ENCODE measurements at regions not wholly inside any gene's neighbourhood (a gene's known extent, or its start where the extent isn't known, plus 50 kb on each side); places are given as distances from the start of the nearest gene placed in this dataset.
A peak's percentile ranks its signal among the peaks of the same experiment; 100 is the strongest.

DNA sequence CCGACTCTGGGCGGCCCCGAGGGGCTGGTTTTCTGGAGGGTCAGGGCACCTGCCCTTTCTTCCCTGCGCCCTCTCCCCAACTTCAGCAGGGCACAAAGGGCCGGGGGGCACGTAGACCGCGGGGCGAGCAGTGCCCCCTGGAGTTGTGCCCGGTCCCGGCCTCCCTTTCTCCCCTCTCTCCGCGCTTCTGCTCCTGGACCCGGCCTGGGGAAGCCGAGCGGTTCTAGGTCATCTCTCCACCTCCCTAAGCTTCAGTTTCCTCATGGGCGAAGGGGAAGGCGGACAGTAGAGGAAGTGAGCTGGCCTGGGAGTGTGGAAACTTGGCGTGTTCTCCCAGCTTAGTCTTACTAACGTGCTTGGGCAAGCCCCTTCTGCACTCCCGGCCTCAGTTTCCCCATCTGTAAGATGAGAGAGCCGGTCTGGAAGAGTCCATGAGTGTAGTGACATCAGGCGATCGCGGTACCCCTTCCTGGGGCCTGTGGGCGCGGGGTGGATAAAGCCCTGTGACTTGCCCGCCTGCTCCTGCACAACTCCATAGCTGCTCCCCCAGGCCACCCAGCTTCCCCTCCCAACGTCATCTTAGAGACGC lies 158.6 kb upstream of the PARP11 start:
- TF ChIP-seq, protein P1, sequence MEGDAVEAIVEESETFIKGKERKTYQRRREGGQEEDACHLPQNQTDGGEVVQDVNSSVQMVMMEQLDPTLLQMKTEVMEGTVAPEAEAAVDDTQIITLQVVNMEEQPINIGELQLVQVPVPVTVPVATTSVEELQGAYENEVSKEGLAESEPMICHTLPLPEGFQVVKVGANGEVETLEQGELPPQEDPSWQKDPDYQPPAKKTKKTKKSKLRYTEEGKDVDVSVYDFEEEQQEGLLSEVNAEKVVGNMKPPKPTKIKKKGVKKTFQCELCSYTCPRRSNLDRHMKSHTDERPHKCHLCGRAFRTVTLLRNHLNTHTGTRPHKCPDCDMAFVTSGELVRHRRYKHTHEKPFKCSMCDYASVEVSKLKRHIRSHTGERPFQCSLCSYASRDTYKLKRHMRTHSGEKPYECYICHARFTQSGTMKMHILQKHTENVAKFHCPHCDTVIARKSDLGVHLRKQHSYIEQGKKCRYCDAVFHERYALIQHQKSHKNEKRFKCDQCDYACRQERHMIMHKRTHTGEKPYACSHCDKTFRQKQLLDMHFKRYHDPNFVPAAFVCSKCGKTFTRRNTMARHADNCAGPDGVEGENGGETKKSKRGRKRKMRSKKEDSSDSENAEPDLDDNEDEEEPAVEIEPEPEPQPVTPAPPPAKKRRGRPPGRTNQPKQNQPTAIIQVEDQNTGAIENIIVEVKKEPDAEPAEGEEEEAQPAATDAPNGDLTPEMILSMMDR (IDR thresholded peaks at IDR 0.05; ENCODE audit: low read depth, low read length), result no peak
- no peak overlapping the region for H3K4me3 ChIP-seq (ENCODE audit: low read depth, low read length)

DNA sequence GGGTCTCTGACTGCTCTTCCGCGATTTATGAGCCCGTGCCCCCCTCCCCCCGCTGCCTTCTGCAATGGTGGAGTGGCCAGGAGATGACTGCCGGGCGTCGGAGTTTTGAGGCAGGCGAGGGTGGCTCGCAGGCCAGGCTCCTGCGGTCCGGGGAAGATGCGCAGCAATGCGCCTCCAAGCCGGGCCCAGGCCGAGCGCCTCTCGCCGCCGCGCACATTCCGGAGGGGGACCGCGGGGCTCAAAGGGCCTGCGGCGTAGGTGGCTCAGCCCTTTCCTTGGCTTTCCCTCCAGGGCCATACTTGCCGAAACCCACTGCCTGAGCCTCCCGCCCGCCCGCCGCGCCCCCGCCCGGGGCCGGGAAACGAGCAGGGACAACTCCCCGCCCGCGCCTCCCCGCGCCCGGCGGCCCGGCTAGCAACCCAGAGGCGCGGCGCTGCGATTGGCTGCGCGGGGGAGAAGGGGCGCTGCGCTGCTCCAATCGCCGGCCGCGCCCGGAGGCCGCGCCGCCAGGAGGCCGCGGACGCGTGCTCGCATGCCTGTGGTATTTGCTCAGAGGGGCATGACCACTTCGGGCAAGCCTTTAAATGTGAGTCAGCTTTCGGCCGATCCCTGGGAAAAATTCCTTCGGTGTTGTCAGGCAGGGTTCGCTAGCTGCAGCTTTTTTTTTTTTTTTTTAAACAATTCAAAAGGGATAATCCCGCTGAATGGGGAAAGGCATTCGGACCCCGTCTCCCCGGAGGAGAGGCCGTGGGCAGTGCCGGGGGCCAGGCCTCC lies 157.9 kb upstream of the PARP11 start:
- H3K4me3 ChIP-seq (ENCODE audit: low read depth, low read length), result 0 out of 2 replicates have a peak overlapping the region, but pooled peaks have one; percentile 24
- TF ChIP-seq, protein P1 (IDR thresholded peaks at IDR 0.05; ENCODE audit: low read depth, low read length), result no peak

DNA sequence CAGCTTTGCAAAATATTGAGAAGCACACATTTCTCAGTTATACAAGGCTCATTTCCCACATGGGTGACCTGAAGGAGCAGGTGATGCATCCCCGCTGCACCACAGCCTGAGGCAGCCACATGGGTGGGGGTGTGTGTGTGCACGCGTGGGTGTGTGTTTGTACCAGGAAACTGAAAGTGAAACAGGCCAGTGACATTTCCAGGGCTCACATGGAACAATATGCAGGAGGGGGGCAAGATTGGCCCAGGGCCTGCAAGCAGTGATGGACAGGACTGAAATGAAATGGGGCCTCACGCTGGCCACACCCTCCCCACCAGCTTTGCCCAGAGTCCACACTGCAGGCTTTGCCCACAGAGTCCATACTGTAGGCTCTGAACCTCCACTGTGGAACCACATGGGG lies 154.2 kb upstream of the PARP11 start:
- TF ChIP-seq, protein P1 (IDR thresholded peaks at IDR 0.05; ENCODE audit: low read depth, low read length), result no peak
- no peak overlapping the region for H3K4me3 ChIP-seq (ENCODE audit: low read depth, low read length)

DNA sequence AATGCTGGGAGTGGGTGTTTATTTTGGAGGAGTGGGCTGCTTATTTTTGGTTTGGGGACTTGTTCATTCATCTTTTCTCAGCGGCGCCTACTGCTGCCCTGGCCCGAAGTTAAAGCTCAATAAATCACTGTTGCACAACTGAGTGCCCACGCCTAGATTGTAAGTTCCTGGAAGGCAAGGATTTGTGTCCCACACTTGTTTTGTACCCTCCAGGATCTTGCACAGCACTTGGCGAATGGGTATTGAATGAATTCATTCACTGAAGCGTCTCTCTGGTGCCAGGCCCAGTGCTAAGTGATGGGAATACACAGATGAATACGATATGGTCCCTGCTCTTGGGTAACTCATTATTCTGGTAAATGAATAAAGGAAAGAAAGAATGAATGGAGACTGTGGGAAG lies 153.3 kb upstream of the PARP11 start:
- no peak overlapping the region for H3K4me3 ChIP-seq (ENCODE audit: low read depth, low read length)
- TF ChIP-seq, protein P1 (IDR thresholded peaks at IDR 0.05; ENCODE audit: low read depth, low read length), result no peak

DNA sequence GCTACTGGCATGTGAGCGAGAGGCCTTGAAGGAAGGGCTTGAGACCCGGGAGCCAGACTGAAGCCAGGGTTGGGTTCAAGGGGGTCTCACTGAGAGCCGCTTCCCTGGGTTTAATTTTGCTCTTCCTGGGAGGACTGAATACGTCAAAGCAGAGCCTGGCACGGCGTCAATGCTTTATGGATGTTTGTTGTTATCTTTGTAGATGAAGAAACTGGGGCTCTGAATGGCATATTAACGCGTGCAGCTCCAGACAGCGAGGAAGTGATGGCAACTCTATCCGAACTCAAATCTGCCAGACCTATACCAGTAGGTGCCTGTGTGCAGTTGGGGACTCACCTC lies 152.8 kb upstream of the PARP11 start:
- H3K4me3 ChIP-seq (ENCODE audit: low read depth, low read length), result no peak overlapping the region
- TF ChIP-seq, protein P1 (IDR thresholded peaks at IDR 0.05; ENCODE audit: low read depth, low read length), result no peak

DNA sequence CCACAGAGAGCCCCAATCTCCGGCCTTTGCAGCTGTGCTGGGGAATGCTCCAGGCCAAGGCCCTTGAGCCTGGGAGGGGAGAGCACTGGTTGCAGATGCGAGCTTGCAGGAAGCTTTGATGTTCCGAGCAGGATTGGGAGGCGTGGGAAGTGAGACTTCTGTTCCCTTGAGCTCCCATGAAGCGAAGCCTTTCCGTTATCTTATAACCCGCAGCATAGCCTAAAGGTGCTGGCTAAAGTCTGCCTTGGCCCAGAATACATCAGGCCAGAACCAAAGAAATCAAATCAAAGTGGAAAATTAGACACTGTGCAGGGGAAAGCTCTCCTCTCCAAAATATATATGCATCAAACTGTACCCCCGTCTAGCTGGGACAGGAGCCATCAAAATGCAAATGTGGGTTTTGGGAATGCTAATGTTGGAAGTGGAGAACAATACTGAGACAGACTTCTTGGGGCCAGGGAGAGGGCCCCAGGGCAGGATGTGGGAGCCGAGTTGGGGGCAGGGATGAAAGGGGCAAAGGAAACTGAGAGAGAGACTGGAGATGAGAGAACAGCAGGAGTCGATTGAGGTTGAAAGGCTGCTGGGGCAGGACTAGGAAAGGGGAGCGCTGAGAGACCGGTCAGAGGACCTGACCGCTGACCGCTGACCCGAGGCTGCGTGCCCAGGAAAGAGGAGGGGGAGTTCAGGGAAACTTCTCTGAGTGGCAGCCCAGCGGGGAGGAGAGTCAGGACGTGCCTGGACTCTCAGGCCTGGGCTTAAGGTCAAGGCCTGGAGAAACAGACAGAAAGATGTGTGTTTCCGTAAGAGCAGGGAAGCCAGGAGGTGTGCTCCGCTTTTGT lies 152.2 kb upstream of the PARP11 start:
- H3K4me3 ChIP-seq (ENCODE audit: low read depth, low read length), result no peak overlapping the region

More for the DNA sequence above, 152.2 kb upstream of the PARP11 start:
- TF ChIP-seq, protein P1 (IDR thresholded peaks at IDR 0.05; ENCODE audit: low read depth, low read length), result no peak

Measured in WI38 (cell line).